ENCODE measurements at regions not wholly inside any gene's neighbourhood (a gene's known extent, or its start where the extent isn't known, plus 50 kb on each side); places are given as distances from the start of the nearest gene placed in this dataset.

DNA sequence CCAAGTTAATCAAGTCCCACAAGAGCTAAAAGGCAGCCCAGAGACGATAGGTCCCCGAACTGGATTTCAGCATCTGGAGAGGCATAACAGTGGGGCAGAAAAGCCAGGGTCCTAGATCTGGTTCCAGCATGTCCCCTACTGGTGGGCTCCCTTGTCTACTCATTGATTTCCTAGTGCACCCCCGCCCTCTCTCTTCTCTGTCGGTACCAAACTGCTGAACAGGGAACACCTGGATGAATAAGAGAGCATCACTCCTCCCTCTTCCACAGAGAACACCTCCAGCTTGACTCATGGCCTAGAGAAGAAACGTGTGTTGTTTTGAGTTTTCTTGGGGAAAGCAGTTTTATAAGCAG, 101.3 kb downstream of the FOXI3 start:
- no peak for DNase-seq (ENCODE audit: low spot score in 2 of 2)
- Histone ChIP-seq H3K4me3 (no peak overlapping the region), H3K36me3 (no peaks in the 10 kb centered on the region), H3K9me3 (peaks cover 0 to 11% (median 0%) of the 10 kb centered on the region in 4 donors), H3K27me3 (peaks cover 0 to 28% of the 10 kb centered on the region in 2 donors), H3K4me1 (peaks cover 0 to 7% (median 0%) of the 10 kb centered on the region in 4 donors), H3K27ac (no peak overlapping the region)
- no peak for TF ChIP-seq POLR2A (IDR thresholded peaks at IDR 0.05)
- TF ChIP-seq CTCF (IDR thresholded peaks at IDR 0.05), result no peak
- no peak for TF ChIP-seq EP300 (IDR thresholded peaks at IDR 0.05)
- WGBS, 2 donors, result 51 to 54% methylated on average over 5 of the region's 5 CpGs

- peak in 1 of 2 donors; percentile 21 for DNase-seq (ENCODE audit: low spot score in 2 of 2)
- Histone ChIP-seq H3K36me3 (no peaks in the 10 kb centered on the region), H3K4me3 (peak overlapping the region in 1 of 4 donors; percentile 23), H3K27me3 (peaks cover 0 to 28% of the 10 kb centered on the region in 2 donors), H3K4me1 (peaks cover 0 to 7% (median 0%) of the 10 kb centered on the region in 4 donors), H3K27ac (no peak overlapping the region), H3K9me3 (peaks cover 0 to 11% (median 0%) of the 10 kb centered on the region in 4 donors)
- 9 to 13% methylated on average over 36 to 50 of the region's 54 CpGs for WGBS, 2 donors
- TF ChIP-seq POLR2A (IDR thresholded peaks at IDR 0.05), result no peak
- TF ChIP-seq CTCF (IDR thresholded peaks at IDR 0.05), result peak; percentile 32 to 49 (median 41)
- TF ChIP-seq EP300 (IDR thresholded peaks at IDR 0.05), result no peak
Observed at GRCh38 chr2:88350331-88351248, 101.9 kb downstream of the FOXI3 start.

DNA sequence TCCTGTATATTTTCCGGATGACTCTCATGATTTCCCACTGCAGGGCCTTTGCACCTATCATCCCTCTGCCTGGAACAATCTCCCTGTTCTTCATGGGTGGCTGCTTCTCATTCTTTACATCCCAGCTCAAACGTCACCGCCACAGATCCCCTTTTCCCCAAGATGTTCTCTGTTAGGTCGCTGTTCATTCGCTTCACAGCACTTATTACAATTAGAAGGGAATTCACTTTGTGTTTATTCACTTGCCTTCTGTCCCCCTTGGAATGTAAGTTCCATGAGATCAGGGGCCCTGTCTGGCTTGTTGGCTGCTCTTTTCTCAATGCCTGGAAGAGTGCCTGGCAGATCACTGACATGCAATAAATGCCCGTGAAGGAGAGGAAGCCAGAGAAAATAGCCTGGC, 106.7 kb downstream of the FOXI3 start:
- no peak overlapping the region for H3K4me3 ChIP-seq
- DNase-seq (ENCODE audit: low spot score in 2 of 2), result no peak
- no peak overlapping the region for H3K27ac ChIP-seq
- peaks cover 0 to 4% (median 0%) of the 10 kb centered on the region in 4 donors for H3K9me3 ChIP-seq
- peaks cover 0 to 6% (median 0%) of the 10 kb centered on the region in 4 donors for H3K4me1 ChIP-seq
- H3K27me3 ChIP-seq, result peaks cover 0 to 24% of the 10 kb centered on the region in 2 donors
- no peaks in the 10 kb centered on the region for H3K36me3 ChIP-seq
- WGBS, 2 donors, result 50 to 58% methylated on average over 6 of the region's 6 CpGs
- no peak for TF ChIP-seq POLR2A (IDR thresholded peaks at IDR 0.05)

GRCh38 chr2:88342749-88343148, 109.7 kb downstream of the FOXI3 start:
- no peak overlapping the region for H3K27ac ChIP-seq
- no peaks in the 10 kb centered on the region for H3K27me3 ChIP-seq
- DNase-seq (ENCODE audit: low spot score in 2 of 2), result no peak
- TF ChIP-seq EP300 (IDR thresholded peaks at IDR 0.05), result no peak
- no peak for TF ChIP-seq CTCF (IDR thresholded peaks at IDR 0.05)
- TF ChIP-seq POLR2A (IDR thresholded peaks at IDR 0.05), result no peak
- H3K4me1 ChIP-seq, result no peaks in the 10 kb centered on the region
- H3K36me3 ChIP-seq, result no peaks in the 10 kb centered on the region
- no peak overlapping the region for H3K4me3 ChIP-seq
- peaks cover 0 to 4% (median 0%) of the 10 kb centered on the region in 4 donors for H3K9me3 ChIP-seq
- 66 to 71% methylated on average over 4 of the region's 4 CpGs for WGBS, 2 donors

DNA sequence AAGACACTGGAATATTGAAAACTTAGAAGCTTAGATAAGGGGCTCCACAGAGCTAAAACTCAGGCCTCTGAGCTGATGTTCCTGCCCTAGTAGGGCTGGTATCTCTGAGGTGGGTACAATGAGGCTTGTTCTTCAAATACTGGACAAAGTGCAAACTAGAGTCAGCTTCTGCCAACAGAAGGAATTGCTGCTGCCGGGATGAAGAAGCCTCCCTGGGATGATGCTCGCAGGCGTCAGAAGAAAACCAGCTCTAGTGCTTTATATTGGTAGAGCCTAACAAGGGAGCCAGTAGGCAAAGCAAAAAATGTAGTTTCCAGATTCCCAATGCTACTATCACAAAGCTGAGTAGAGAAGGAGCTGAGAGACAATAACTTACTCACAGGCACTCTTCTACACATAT, 118.1 kb downstream of the FOXI3 start:
- no peaks in the 10 kb centered on the region for H3K4me1 ChIP-seq
- no peaks in the 10 kb centered on the region for H3K27me3 ChIP-seq
- no peak overlapping the region for H3K27ac ChIP-seq
- H3K36me3 ChIP-seq, result no peaks in the 10 kb centered on the region
- TF ChIP-seq POLR2A (IDR thresholded peaks at IDR 0.05) (no peak), EP300 (IDR thresholded peaks at IDR 0.05) (no peak), CTCF (IDR thresholded peaks at IDR 0.05) (no peak)
- no peak for DNase-seq (ENCODE audit: low spot score in 2 of 2)
- H3K9me3 ChIP-seq, result no peaks in the 10 kb centered on the region
- 77 to 87% methylated on average over 3 of the region's 3 CpGs for WGBS, 2 donors
- no peak overlapping the region for H3K4me3 ChIP-seq

Measured in tibial nerve (tissue), 4 donors.